HUDEP-2 (cell line): ENCODE measurements at regions not wholly inside any gene's neighbourhood (a gene's known extent, or its start where the extent isn't known, plus 50 kb on each side); places are given as distances from the start of the nearest gene placed in this dataset.

ENCODE experiments used
- DNase-seq, 76 experiments: peaks; one replicate each; lab custom pipeline; 2025; ENCODE audit not compliant: unreplicated experiment in 76 of 76; lab: John Stamatoyannopoulos, UW

DNA sequence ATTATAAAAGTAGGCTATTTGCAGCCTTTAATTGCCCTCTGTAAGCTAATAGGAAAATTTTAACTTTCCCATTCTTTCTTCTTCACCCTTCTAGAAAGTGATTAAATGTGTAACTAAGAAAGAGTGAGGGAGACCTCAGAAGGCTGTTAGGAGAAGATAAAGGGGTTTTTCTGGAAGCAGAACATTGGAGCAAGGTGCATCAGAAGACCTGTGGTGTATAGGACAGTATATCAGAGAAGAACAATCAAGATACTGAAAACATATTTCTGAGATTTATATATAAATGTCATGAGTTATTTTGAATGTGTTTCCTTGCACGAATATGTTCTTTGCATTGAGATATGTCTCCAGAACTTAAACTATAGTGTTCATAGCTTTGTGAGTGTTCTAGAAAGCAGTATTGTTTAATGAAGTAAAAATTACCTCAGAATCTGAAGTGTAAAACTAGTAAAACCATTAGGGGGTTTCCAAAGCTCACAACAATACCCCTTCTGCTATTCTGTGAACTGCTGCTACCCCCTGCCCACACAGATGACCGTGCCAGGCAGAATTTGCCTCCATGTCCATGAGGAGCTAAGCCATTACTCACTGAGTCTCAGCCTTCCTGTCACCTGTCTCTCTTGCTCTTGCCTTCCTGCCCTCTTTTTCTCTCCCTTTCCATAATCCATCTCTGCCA lies 537.9 kb downstream of the EPHA4 start:
- no peak for DNase-seq

DNA sequence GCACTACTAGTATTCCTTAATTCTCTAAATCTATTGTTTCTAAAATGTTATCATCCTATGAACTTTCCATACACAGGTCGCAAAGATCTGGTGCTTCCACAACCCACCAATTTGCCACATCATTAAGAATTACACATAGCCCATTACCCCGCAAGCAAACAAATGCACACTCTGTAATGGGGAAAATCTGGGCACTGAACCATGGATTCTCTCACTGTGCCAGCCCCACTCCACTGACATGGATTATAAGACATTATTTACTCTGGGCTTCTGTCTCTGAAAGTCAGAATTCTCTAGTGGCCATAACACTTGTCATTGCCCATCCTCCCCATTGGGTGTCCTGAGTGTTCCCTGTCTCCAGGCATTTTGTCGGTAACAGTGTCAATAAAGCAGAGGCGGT lies 537.1 kb downstream of the EPHA4 start:
- DNase-seq, result no peak

DNA sequence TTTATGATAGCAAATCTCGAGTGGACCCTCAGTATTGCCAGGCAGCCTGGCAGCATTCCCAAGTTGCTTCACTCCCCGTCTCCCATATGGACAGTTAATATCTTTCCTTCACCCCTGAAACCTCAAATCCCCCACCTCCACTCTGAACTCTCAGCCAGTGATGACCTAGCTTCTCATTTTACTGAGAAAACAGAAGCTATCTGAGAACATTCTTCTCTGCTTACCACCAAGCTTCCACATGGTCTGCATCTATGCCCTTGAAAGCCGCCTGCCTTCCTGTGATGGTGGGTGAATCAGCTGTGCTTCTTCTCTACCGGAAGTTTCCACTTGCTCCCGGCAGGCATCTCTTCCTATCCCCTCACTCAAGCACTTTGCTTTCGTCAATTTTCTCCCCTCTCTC lies 529.2 kb downstream of the EPHA4 start:
- DNase-seq, result no peak

DNA sequence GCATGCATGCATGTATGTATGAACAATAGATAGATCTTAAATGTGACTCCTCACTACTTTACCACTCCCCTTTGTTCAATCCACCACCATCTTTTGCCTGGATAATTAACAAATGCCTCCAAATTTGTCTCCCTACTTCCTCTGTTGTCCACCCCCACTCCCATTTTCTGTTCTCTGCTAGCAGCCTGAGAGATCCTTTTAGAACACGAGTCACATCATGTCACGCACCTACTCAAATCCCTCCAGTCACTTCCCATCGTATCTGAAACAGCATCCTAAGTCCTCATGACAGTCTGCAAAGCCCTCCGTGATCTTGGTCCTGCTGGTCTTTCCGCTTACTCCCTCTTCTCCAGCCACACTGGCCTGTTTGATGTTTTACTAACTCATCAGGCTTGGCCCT lies 527.3 kb downstream of the EPHA4 start:
- DNase-seq, result no peak

DNA sequence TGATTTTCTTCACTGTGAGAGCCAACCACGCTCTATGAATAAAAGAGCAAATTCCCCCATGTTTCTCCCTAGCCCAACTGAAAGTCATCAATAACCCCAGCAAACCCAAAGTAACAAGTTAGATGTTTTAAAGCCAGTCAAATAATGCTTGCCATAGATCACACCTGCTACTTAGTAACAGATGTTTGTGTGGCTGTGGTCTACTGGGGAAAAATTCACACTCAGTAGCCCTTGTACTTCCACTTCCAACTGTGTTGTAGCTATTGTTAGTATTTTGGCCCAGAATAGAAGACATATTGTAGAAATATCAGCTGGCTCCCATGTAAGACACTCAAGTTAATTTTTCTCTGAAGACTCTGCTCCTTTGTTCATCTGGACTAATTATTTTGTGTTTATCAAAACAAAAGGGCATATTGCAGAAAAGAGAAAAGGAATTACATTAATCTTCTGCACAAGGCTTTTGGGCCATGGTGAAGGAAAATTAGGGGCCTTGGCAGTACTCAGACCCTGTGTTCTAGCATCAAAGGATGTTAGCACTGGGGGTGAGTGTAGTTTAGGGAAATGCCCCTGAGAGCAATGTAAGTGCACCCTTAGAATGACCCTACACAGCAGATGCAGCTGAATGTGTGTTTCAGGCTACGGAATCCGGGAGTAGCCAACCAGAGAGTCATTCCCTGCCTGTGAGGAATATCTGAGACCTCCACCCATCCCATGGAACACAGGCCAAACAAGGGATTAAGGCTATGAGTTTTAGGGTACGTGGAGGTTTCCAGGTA lies 521.9 kb downstream of the EPHA4 start:
- no peak for DNase-seq

DNA sequence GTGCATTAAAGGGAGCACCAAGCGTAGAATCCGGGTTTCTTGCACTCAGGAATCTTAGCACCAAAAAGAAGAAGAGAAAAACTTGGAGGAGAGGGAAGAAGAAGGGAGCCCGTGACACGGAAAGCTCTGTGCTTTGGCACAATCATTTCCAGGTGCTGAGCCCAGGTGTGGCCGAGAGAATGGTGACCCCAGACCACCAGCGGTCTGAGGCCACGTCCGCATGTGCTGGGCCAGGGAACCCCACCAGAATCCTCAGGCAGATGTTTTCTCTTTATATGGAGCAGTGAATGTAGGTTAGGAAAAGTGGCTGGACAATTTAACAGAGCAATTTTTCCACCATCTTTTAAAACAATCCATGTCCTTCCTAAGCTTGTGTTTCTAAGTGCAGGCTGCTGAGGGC lies 520.9 kb downstream of the EPHA4 start:
- DNase-seq, result no peak

DNA sequence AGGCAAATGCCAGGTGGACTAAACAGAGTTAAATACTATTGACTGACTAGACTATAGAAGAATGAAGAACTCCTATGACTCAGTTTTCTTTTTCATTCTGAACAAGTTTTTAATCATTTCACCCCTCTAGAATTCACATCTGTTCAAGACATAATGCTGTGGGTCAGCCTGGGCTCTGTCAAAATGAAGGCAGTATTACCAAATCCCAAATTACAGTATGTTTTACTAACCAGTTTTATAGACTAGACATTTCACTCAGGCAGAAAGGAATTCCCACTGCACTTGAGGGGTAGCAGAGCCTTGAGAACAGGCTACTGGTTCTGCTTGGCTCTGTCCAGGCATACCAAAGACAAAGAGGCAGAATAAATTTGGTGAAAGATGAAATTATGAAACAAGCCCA lies 511.7 kb downstream of the EPHA4 start:
- no peak for DNase-seq

DNA sequence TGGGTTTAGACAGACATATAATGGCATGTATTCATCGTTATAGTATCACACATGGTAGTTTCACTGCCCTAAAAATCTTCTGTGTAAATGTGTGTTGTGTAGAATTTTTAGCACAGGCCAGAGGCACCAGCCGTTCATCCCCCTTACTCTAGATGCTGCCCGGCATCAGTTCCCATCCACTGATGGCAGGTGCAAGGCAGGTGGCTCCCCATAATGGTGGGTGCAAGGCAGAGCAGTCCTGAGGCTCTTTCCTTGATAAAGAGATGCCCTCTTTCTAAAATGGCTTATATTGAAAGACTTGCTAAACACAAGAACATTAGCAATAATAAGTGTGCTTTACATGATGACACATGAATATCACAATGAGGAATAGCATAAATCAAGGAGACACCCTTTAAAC lies 508.5 kb downstream of the EPHA4 start:
- no peak for DNase-seq

DNA sequence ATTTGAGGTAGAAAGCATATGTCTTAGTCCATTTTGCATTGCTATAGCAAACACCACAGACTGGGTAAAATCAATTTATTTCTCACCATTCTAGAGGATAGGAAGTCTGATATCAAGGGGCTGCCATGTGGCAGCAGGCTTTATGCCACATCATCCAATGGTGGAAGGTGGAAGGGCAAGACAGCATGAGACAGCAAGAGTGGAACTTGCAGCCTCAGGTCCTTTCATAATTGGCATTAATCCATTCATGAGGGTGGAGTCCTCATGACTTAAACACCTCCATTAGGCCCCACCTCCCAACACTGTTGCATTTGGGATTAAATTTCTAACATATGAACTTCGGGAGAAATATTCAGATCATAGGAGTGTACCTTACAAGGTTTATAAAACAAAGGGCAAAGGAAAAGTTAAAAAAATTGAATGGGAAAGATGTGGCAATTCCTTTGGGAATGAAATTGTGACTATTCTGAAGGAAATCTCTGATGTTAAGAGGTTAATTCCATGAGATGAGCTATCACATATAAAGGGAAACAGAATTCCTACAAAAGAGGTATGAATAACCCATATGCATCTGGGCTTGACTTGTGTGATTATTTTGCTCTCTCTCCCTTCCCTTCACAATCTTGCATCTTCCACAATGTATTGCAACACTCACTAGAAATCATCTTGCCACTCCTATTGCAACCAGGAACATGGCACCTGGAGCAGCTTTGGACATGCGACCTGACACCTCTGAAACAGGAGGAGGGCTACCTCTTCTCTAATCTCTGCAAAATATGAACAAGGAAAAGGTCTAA lies 507.8 kb downstream of the EPHA4 start:
- no peak for DNase-seq

DNA sequence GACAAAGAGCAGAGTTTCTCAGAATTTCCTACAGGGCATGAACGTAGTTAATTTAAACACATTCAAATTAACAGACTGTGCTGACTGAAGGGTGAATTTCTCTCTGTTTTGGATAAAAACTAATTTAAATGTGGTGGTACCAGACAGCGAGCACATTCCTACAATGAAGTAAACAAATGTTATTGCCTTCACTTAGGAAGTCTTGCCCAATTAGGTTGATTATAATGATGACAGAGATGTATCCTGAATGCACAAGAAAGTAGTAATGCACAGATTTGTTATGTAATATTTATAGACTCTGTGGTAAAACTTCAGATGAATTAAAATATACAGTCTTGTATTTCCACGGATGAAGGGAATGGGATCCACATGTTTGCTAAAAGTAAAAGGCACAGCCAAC lies 507.2 kb downstream of the EPHA4 start:
- DNase-seq, result no peak

DNA sequence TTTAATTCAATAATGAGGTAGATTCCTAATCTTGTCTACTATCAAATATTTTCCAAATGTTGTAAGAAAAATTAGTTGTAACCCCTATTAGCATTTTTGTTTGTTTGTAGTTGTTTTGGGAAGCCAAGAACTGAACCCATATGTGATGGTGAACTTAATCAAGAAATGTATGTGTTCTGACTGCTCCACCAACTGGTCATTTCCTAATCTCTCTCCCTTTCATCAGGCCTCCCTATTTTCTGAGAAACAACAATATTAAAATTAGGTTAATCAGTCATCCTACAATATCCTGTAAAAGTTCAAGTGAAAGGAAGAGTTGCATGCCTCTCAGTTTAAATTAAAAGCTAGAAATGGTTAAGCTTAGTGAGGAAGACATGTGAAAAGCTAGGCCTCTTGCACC lies 504.0 kb downstream of the EPHA4 start:
- no peak for DNase-seq

DNA sequence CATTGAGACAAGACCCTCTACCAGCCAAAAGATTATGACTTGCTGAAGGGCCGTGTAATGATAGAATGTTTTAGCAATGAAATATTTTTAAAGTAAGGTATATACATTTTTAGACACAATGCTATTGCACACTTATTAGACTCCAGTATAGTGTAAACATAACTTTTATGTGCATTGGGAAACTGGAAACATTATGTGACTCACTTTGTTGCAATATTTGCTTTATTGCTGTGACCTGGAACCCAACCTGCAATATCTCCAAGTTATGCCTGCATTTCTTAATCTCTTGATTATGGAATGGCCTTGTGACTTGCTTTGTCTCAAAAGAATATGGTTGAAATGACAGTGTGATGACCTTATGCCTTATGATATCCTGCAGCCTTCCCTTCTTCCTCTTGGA lies 502.0 kb downstream of the EPHA4 start:
- no peak for DNase-seq

DNA sequence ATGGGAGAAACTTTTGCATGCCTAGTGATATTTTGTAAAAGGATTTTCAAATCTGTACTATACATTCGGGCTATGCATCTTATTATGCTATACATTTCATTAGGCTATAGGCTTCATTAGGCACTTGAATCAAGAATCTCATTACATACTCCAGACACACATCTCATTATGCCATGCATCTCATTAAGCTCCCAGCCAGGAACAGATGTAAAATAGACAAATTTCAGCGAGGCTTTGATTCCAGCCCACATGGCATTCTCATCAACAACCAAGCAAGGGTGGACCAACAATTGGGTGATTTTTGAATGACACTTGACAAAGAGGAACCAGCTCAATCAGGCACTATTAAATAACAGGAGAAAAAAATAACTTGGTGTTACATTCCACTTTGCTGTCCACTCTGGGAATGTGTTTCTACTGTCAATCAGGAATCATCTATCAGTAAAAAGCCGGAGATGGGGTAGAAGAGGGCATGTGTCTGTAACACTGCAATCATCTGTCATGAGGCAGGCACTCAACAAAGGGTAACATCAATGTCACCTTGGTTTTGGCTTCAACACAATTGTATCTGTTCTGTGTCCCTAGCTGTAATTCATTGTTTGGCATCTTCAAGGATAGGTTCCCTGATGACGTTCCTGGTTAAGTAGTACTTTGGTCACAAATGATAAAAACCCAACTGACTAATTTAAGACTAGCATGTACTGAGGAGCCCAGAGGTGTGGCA lies 498.6 kb downstream of the EPHA4 start:
- no peak for DNase-seq

DNA sequence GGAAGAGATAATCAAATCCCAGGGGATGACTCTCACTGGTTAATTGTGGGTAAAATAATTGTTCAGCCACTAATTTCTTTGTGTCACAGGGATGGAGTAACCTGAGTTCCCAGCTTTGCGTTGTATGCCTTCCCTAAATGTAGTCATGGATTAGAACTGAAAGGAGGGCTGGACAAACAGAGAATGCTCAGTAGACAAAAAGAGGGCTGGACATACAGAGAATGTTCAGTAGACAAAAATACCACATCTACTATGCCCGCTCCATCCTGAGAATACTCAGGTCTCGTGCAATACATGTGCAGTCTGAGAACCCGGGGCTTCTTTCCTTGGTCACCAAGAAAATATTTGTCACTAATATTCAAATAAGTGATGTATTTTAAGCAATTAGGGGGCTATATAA lies 497.9 kb downstream of the EPHA4 start:
- no peak for DNase-seq

DNA sequence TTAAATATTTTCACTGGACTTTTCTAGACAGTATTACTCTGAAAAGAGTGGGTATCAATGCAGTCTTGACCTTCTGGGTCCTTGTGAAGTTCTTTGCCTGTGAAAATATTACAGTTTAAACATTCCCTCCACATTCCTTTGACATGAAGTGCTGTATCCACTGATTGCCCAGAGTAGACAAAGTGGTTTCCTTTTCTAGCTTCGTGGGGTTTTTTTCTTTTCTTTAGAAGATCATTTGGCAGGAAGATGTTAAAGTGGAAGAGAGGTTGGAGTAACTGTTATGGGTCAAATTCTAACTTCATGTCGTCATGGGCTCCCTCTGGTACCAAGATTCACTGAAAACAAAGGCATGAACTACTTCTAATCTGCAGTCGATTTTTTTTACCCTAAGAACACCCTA lies 496.9 kb downstream of the EPHA4 start:
- no peak for DNase-seq

DNA sequence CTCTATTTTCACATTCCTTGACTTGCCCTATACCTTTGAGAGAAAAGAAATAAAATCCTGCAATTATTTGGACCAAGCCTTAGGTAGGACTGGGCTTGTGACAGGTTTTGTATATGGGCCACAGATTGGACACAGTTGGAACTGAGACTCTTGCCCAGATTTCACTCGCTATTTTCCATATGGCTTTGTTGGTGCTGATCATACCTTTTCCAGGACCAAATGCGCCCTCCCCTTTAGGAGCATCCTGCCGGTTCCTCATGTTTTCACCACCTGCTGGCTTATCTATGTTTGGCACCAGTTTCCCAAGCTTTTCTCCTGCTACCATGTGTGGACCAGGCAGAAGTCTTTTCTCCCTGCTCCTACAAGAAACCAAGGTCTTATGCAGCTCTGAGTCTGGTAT lies 494.9 kb downstream of the EPHA4 start:
- DNase-seq, result no peak

DNA sequence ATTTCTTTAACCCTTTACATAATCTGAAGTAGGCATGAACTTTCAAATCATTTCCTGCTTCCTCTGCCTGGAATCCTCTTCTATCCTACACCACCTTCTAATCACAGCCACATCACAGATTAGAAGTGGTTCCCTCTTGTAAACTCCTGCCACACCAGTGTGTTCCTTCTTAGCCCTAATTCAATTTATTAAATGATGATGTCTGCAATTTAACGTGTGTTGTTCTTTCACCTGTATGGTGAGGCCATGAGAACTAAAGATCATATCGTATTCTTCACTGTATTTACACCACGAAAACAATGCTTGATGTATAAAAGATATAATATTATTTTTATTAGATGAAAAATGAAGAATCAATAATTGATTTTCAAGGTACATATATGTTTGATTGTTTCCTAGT lies 494.3 kb downstream of the EPHA4 start:
- no peak for DNase-seq

DNA sequence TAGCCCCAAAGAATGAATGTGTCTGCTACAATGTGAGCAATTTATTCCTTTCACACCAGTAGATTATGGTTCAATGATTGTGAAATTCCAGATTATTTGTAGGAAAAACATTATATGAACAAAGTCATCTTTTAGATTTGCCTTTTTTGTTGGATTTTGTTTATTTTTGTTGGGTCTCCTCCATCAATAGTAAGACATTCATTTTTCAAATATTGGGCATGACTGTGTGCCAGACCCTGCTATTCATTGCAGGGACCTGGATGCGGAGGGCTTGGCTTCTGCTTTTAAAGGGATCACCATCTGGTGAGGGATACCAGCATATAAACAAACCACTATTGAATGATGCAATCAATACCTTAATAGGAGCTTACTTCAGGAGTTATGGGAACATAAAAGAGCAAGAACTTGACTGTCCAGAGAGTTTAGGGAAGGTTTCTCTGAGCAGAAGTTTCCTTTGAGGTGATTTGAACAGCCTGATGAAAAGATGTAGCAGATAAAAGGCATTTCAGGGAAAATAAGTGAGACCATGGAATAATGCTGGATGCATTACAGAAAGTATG lies 486.7 kb downstream of the EPHA4 start:
- no peak for DNase-seq

DNA sequence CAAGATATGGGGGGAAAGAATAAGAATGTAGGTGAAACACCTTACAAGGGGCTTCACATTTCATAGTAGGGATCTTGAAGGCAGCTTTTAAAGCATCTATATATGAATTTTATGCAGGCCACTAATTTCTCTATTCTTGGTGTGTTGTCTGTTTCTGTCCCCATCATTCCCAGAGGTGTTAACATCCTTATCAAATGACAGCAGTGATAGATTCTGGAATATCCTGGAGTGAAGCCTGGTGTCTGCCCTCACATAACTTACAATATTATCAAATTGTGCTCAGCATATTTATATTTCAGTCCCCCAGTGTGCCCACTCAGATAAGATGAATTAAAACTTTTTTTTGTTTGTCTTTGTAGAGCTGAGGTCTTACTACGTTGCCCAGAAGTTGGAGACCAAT lies 486.2 kb downstream of the EPHA4 start:
- DNase-seq, result no peak

DNA sequence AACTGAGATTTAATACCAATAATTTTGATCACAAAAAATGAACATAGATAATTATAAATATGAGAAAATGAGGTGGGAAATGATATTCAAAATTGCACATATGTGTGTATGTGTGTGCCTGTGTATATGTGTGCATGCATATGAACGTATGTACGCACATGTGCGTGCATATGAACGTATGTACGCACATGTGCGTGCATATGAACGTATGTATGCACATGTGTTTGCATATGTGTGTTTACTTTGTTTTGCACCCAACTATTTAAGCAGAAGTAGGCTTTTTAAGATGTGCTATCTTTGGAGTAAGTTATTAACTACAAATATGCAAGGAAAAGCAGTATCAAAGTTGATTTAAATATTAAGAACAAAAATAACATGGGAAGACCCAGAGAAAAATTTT lies 484.3 kb downstream of the EPHA4 start:
- DNase-seq, result no peak

DNA sequence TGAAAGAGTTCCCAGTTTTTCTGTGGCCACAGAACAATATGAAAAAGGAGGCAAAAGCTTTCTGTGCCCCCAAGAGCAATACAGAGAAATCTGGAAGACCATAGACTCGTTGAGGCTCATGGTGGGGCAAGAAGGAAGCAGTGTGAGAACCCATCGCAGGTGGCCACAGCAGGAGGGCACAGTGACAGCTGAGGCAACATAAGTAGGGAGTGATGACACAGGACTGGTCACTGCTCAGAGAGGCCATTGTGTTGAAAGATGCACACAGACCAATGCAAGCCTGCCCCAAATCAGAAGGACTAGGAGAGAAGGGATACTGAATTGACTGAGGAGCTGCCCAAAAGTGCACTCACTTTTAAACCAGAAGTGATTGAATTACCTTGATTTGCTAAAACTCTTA lies 483.6 kb downstream of the EPHA4 start:
- no peak for DNase-seq
